NCI-H1436 (cell line): ENCODE measurements at regions not wholly inside any gene's neighbourhood (a gene's known extent, or its start where the extent isn't known, plus 50 kb on each side); places are given as distances from the start of the nearest gene placed in this dataset.
"Not testable (repeated sequence)": the region's sequence is repeated elsewhere in the genome, so short reads cannot be mapped to it uniquely, and the experiment has no call there.

Source experiments
- DNase-seq: peaks from one replicate; lab custom pipeline; 2025; lab: John Stamatoyannopoulos, UW

DNA sequence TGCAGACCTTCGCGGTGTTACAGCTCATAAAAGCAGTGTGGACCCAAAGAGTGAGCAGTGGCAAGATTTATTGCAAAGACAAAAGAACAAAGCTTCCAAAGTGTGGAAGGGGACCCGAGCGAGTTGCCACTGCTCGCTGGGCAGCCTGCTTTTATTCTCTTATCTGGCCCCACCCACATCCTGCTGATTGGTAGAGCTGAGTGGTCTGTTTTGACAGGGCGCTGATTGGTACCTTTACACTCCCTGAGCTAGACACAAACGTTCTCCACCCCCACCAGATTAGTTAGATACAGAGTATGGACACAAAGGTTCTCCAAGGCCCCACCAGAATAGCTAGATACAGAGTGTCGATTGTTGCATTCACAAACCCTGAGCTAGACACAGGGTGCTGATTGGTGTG lies 156.2 kb upstream of the GIMD1 start:
- DNase-seq: not testable (repeated sequence)

DNA sequence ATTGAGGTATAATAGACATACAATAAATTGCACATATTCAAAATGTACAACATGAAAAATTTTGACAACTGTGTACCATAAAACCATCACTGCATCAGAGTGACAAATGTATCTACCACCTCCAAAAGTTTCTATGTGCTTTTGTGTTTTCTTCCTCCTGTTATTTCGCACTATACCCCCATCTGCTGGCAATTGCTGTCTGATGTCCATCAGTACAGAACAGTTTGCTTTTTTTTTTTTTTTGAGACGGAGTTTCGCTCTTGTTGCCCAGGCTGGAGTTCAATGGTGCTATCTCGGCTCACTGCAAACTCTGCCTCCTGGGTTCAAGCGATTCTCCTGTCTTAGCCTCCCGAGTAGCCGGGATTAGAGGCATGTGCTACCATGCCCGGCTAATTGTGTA lies 154.3 kb upstream of the GIMD1 start:
- DNase-seq: no peak

DNA sequence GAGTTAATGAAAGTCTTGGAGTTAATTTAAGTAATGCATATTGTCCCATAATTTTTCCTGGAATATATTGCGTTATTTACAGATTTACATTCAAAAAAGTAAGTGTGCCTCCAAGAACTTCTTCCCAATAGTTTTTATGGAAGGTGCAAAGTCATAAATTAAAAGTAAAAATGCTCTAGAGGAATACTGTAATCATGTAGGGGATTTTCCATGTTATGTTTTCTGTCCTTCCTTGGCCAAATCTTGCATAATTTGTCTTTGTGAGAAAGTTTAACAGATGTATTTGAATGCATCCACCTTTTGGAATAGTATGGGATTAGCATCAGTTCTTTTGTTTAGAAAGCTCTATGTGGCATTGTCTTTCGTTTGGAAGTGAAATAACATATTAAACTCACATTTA lies 144.1 kb upstream of the GIMD1 start:
- no peak for DNase-seq

DNA sequence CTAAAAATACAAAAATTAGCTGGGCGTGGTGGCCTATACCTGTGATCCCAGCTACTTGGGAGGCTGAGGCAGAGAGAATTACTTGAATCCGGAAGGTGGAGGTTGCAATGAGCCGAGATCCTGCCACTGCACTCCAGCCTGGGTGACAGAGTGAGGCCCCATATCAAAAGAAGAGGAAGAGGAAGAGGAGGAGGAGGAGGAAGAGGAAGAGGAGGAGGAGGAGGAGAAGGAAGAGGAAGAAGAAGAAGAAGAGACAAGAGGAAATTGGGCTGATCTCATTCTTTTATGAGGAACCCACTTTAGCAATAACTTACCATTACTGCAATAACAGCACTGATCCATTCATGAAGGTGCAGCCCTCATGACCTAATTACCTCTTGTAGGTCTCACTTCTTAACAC lies 138.9 kb upstream of the GIMD1 start:
- no peak for DNase-seq

DNA sequence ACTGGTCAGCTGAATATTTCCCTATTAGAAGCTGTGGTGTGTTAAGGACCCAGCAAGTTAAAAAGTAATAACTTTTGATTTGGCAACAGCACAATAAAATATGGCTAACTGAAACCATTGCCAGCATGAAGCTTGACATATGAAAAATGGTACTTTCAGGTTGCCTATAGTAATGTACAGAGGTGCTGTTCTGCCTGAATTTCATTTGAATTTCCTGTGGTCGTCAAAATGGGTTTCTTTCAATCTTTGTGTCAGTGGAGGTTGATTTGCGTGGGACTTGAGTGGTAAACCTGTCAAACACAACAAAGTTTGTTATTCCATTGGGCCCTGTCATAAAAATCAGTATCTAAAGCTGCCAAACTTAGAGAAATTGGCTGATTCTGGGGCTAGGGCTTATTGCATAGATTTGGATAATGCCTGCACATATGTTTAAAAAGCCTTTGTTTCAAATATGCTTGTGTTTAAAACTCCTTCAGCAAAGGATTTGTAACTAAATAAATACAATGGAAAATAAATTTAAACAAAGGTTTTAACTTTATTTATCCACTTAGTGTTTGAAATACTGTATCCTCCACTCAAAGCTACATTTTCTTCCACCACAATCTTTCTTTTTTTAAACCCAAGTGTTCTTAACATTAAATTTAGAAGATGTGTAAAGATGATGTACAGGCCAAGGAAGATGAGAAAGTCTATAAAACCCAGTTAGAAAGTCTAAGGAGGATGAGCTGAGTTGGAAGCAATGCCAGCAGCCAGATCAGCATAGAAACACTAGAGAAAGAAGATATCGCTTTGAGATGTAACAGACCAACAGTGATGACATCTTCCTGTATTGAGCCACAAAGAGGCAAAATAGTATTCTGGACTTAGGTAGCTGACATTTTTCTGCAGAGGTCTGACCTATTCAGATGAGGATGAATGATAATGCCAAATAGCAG lies 134.8 kb upstream of the GIMD1 start:
- DNase-seq: no peak

DNA sequence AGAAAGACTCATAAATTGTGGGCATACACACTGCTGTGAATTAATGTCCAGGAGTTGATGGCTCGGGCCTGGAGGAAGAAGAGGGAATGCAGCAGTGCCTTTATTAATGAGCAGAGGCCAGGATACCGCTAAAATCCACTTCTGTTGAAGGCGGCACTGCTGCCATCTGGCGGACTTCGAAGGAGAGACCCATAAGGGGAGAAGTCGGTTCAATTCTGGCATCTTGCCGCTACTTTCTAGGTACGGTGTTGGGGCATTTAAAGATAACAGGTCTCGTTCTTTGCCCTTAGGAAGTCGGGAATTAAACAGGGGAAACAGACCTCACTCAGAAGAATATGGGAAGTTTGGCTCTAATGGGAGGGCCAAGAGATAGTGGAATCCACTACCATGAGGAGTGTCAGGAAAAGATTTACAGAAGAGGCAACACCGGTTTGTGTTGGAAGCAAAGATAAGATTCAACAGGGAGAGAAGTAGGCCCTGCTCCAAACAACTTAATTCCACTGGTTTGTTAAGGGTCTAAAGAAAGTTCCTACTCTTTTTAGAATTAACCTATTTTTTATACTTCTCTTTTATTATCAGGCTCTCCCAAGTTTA lies 133.6 kb upstream of the GIMD1 start:
- DNase-seq: peak; percentile 73

DNA sequence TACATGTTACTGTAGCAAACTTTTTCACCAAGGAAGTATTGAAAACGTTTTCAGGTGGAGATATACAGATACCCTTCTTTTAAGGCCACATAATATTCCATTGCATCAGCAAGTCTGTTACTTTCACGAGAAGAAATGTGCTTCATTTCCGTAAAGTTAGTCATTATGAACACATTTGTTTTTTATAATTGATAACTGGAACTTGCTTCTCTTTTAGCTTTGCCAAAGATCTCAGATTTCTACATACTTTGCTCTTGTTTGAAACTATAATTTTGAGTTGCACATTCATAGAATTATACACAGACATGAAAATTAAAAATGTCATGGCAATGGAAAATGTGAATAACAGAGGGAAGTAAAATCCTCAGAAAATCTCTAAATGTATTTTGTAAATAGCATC lies 128.7 kb upstream of the GIMD1 start:
- DNase-seq: no peak

DNA sequence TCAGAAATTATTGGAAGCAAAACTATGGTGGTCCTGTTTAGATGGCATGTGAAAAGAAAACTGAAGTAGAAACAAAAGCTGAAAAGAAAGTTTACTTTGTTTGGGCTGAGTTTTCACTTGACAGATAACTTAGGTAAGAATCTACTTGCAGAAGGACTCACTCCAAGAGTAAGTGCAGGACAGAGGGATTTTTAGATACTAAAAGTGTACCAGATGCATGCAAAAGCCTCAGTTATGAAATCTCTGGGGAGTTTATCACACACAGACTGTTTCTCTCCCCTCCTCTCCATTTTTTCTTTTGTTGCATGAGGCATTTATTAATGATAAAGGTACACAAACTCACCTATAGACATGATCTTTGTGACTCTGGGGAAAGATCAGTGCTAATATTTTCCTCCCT lies 127.5 kb upstream of the GIMD1 start:
- DNase-seq: no peak

DNA sequence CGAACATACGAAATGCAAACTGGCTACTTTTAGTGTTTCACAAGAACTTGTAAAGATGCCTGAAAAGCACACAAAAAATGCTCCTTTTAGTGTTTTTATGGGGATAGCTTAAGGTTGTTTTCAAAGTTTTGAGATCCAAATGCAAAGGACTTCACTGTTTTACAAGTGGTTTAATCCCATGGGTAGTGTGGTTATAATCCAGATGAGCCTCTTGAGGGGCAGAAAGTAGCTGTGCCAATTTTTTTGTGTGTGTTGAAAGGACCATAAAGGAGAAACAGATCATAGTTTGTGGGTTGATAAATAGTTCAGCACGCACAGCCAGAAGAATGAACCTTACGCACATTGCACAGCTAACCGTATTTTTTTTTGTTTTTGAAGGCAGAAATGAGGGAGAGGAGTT lies 126.9 kb upstream of the GIMD1 start:
- no peak for DNase-seq

DNA sequence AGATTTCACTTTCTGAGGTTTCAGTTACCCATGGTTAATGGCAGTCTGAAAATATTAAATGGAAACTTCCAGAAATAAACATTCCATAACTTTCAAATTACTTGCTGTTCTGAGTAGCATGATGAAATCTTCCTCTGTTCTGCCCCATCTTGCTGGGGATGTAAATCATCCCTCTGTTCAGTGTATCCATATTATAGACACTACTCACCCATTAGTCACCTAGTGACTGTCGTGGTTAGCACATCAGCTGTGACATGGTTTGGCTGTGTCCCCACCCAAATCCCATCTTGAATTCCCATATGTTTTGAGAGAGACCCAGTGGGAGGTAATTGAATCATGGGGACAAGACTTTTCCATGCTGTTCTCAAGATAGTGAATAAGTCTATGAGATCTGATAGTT lies 125.5 kb upstream of the GIMD1 start:
- no peak for DNase-seq

DNA sequence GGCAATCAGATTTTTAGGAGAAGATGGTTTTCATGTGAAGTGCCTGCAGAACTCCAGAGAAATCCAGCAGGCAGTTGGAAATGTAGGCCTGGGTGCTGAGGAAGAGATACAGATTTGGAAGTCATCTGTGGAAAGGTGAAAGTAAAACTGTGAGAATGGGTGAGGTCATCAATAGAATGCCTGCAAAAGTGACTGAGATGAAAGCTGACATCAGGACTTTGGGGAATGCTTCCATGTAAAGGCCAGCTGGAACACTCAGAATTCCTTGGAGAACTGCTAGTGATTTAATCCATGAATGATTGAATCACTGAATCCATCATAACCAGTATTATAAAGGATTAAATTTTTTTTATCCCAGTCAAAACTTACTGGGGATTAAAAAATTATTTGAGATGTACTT lies 124.5 kb upstream of the GIMD1 start:
- no peak for DNase-seq

DNA sequence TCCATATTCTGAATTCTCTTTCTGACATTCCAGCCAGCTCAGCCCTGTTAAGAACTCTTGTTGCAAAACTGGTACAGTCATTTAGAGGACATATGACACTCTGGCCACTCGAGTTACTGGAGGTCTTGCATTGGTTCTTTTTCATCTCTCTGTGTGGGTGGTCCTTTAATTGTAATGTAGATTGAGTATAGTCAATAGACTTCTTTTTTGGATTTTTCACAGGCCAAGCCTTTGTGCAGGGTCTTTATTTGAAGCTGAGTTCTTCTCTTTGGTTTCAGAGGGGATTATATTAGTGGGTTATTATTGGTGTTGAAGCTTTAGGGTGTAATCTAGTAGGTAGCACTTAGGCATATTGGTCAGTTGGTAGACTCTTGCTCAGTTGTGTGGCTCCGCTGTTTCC lies 118.0 kb upstream of the GIMD1 start:
- DNase-seq: no peak

DNA sequence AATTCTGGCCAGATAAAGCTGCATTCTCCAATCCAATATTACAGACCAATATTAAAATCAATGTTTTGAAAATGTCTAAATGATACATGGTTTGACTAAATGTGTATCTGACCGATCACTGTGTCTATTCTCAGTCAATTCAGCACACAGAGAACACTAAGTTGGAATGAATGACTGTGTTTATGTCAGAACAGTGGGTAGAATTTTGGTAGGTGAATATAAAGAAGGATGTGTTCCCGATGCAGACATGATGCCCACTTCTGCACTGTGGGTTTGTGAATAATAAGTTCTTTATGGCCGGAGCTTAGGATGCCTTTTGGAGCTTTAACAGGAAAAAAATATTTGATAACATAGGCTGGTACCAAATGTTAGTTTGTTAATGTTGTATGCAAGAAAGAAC lies 113.2 kb upstream of the GIMD1 start:
- no peak for DNase-seq

DNA sequence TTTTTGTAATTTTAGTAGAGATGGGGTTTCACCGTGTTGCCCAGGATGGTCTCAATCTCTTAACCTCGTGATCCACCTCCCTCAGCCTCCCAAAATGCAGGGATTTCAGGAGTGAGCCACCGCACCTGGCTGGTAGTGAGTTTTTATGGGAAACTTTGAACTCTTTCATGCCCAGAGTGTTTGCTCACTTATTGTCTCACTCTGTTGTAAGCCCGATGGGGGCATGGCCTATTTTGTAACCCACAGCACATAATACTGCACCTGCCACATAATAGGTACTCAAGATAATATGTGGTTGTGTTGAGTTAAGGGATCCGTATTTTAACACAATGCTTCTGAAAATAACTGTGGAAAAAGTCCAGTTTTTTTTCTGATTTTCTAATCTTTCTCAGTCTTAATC lies 109.6 kb upstream of the GIMD1 start:
- peak; percentile 44 for DNase-seq

DNA sequence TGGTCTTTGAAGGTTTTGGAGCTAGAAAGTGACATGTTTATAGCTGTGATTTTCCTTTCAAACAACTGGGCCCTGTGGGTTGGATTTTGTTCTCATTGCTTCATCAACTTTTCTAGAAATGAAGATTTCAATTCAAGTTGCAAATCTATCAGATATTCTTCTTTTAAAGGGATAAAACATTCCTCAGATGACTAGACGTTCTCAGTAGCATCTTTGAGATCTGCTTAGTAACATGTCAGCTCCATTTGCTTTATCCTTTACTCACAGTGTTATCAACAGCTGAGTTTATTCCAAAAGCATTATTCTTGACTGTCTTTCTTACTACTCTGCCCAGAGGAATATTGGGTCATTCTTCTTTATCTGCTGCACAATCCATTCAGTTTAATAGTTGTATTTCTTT lies 108.2 kb upstream of the GIMD1 start:
- no peak for DNase-seq

DNA sequence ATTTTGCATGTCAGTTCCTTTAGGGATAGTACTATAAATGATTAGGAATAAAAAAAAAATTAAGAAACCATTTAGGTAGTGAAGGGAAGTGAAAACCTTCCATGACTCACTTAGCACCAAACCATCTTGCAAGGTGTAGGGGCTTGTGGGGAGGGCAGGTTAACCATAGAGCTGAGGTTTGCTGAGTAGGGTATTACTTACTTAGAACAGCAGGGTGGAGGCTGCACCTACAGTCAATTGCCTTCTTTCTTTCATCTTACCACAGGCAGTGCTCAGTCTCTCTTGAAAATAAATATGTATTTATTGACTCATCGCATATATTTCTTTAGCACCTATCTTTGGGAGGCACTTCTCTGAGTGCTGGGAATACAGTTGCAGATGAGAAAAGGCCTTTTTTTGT lies 104.9 kb upstream of the GIMD1 start:
- no peak for DNase-seq

DNA sequence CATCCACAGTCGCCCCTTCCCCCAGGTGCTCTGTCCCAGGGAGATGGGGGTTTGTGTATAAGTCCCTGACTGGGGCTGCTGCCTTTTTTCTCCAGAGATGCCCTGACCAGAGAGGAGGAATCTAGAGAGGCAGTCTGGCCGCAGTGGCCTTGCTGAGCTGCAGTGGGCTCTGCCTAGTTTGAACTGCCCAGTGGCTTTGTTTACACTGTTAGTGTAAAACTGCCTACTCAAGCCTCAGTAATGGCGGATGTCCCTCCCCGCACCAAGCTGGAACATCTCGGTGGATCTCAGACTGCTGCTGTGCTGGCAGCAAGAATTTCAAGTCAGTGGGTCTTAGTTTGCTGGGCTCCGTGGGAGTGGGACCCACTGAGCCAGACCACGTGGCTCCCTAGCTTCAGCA lies 102.6 kb upstream of the GIMD1 start:
- DNase-seq: no peak

DNA sequence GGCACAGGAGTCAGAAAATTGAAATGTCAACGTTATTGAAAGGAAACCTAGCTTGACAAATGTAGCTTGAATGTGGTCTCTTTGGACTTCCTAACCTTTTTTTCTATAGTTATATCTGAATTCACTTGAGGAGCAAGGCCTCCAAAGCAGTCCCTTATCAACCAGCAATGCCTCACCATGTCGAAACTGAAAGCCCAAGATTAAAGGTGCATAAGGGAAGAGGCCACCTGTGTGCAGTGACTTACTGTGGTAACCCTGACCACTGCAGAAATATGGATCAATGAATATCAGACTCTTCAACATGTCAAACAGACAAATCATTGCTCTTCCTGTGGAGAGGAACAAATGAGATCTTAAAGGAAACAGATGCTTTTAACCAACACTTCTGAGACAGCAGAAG lies 95.0 kb upstream of the GIMD1 start:
- no peak for DNase-seq

DNA sequence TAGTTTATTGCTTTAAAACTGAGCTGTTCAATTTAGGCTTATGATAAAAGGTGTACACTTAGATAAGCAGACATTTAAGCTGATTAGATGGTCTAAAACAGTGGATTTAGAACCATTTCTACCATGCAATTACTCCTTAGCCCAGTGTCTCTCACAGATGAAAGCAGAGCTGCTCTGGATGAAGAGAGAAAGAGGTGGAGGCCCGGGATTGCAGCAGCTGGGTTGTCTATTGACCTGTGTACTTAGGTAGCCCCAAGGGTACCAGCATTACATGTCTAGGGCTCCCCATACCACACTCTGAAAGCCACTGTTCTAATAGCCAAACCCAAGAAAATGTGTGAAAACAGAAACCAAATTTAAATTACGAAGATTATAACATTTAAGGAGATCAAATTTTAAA lies 86.0 kb upstream of the GIMD1 start:
- DNase-seq: no peak

DNA sequence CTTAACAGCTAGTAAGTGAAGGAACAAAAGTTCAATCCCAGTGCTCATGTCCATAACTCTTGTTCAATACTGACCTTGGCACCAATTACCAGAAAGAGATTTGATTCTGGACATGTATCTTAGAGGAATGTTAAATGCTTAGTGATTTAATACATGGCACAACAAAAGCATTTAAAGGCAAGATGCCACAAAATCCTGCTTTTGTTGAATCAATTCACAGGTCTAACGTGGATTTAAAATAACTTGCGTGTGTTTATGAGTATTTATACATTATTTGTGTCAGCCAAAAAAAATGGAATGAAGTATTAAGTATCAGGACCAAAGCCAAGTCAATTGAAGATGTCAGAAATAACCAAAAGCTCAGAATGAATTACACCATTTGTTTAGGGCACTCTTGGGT lies 85.4 kb upstream of the GIMD1 start:
- DNase-seq: no peak

DNA sequence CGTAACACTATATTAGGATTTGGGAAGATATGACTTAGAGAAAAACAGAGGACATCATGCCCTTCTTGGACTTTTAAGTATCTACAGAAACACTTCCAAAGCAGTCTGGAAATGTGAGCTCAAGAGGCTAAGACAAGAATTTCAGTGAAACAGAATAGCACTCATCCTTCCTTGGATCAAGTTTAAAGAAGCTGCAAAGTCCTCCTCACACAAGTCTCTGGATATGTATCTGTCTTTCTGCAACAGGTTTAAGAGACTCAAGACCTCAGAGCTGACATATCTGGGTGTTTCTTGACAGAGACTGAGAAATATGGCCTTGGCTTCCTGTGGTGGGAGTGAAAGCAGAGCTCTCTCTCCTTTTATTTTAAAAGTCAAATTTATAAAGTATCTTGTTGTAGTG lies 82.5 kb upstream of the GIMD1 start:
- DNase-seq: no peak

DNA sequence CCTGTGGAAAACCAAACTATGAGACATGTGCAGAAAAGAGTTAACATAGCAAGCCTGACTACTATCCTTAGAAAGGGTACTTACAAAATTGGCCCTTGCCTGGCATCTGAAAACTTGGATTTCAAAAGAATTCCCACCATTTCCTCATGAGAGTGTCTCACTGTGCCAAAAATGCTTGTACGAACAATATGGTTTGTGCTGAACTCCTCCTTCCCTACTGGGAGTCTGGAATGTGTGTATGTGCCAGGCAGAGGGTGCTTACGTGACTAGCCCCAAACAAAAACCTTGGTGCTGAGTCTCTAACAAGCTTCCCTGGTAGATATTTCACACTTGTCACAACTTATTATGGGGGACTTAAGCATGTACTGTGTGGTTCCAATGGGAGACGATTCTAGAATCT lies 81.7 kb upstream of the GIMD1 start:
- DNase-seq: no peak

DNA sequence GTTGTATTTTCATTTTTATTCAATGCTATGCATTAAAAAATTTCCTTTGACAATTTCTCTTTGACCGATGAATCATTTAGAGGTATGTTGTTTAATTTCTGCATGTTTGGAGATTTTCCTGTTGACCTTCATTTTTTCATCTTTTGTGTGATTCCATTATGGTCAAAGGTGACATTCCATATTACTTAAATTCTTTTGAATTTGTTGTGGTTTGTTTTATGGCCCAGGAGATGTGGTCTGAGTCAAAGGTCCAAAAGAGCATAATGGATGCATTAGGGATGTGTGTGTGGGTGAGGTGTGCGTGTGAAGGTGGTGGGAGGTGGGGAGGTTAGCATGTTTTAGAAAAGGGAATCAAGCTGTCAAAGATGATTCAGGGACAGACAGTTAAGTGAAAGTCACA lies 76.0 kb upstream of the GIMD1 start:
- DNase-seq: no peak

DNA sequence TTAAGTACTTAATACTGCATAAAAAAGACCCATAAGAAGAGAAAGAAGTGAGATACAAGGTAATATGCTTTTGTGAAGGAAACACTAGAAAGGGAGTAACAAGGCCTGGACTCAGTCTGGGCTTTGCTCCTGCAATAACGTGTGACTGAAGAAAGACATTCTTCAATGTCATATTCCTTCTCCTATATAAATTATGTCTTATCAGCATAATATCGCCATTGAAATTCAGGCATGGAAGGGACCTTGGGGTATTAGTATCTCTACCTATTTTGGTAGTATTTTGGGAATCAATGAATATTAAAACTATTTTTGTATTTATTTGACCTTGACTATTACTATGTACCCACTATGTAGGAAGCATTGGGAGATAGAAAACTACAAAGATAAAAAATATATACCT lies 62.2 kb upstream of the GIMD1 start:
- DNase-seq: no peak
